ENCODE measurements at regions not wholly inside any gene's neighbourhood (a gene's known extent, or its start where the extent isn't known, plus 50 kb on each side); places are given as distances from the start of the nearest gene placed in this dataset.

DNA sequence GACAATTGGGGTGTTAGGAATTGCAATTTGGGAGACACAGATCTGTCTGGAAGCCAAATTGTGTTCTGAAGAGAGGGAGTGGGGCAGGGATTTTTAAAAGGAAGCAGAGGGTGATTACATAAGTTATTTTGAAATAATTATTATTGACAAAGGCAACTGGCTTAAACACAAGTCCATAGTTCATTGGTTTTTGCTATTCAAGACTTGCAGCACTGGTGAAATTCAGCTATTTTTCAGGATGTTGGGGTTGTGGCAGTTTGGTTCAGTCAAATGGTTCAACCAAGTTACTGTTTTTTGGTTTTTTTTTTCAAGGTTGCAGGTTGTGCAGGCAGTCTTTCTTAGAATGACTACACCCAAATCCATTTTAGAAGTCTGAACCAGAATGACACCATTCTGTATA, 300.0 kb upstream of the DEPDC1 start:
- TF ChIP-seq ZFP3 (CRISPR knock-in tag; IDR thresholded peaks at IDR 0.05): no peak
- TF ChIP-seq ZNF70 (CRISPR knock-in tag; IDR thresholded peaks at IDR 0.05): no peak
- TF ChIP-seq, protein P1, sequence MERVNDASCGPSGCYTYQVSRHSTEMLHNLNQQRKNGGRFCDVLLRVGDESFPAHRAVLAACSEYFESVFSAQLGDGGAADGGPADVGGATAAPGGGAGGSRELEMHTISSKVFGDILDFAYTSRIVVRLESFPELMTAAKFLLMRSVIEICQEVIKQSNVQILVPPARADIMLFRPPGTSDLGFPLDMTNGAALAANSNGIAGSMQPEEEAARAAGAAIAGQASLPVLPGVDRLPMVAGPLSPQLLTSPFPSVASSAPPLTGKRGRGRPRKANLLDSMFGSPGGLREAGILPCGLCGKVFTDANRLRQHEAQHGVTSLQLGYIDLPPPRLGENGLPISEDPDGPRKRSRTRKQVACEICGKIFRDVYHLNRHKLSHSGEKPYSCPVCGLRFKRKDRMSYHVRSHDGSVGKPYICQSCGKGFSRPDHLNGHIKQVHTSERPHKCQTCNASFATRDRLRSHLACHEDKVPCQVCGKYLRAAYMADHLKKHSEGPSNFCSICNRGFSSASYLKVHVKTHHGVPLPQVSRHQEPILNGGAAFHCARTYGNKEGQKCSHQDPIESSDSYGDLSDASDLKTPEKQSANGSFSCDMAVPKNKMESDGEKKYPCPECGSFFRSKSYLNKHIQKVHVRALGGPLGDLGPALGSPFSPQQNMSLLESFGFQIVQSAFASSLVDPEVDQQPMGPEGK (CRISPR knock-in tag; IDR thresholded peaks at IDR 0.05; ENCODE audit: borderline replicate concordance): no peak
- TF ChIP-seq ARNTL (CRISPR knock-in tag; IDR thresholded peaks at IDR 0.05; ENCODE audit: borderline replicate concordance, low read depth): no peak
- no peak for TF ChIP-seq RARB (CRISPR knock-in tag; IDR thresholded peaks at IDR 0.05)
- TF ChIP-seq GLIS3 (CRISPR knock-in tag; IDR thresholded peaks at IDR 0.05): no peak
